Astrocyte (in vitro differentiated cells and primary cell): ENCODE measurements at regions not wholly inside any gene's neighbourhood (a gene's known extent, or its start where the extent isn't known, plus 50 kb on each side); places are given as distances from the start of the nearest gene placed in this dataset.

Experiments
- CTCF ChIP-seq: IDR thresholded peaks from 2 replicates; pipeline ENCODE4 v1.5.1; 2011; ENCODE audit warnings: low read depth, mild to moderate bottlenecking, inconsistent platforms, low read length, moderate library complexity; ENCODE audit not compliant: insufficient read depth
- EZH2 ChIP-seq: IDR thresholded peaks from 2 replicates; pipeline ENCODE4 v1.6.1; 2012; ENCODE audit warnings: mild to moderate bottlenecking, low read length, inconsistent platforms; ENCODE audit not compliant: insufficient read depth

DNA sequence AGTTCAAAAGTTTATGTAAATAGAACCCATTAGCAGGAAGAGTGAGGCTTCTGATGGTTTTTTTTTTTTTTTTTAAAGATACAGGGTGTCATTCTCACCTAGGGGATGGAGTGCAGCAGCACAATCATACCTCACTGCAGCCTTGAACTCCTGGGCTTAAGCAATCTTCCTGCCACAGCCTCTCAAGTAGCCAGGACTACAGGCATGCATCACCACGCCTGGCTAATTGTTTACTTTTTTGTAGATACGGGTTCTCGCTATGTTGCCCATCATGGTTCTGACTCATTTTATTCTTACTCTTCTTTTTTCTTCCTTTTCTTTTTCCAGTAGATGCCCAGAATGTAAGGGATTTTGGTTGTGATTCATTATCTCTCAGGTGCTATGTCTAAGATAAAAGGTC is 201.1 kb downstream of the NNT start:
- TF ChIP-seq CTCF (no peak), EZH2 (no peak)
